GM12872 (cell line): ENCODE measurements at regions not wholly inside any gene's neighbourhood (a gene's known extent, or its start where the extent isn't known, plus 50 kb on each side); places are given as distances from the start of the nearest gene placed in this dataset.

Experiments
- CTCF ChIP-seq: IDR thresholded peaks from 3 replicates; pipeline ENCODE4 v1.5.1; 2011; ENCODE audit warnings: low read depth, mild to moderate bottlenecking, low read length, moderate library complexity; ENCODE audit not compliant: insufficient read depth

GRCh38 chr10:45154502-45154901 lies 153.8 kb downstream of the ZNF22 start:
- TF ChIP-seq CTCF = no peak

- no peak for TF ChIP-seq CTCF
These were observed 155.1 kb downstream of the ZNF22 start for GRCh38 chr10:45155784-45156183.

GRCh38 chr10:45160271-45160670 lies 155.1 kb downstream of the OR13A1 start:
- no peak for TF ChIP-seq CTCF

- no peak for TF ChIP-seq CTCF
These were observed 152.0 kb downstream of the OR13A1 start for GRCh38 chr10:45163315-45163975.

- TF ChIP-seq CTCF = no peak
These were observed 135.7 kb downstream of the OR13A1 start for GRCh38 chr10:45179691-45180090.

- no peak for TF ChIP-seq CTCF
These were observed 134.9 kb downstream of the OR13A1 start for GRCh38 chr10:45180507-45180906.

- no peak for TF ChIP-seq CTCF
These were observed 134.2 kb downstream of the OR13A1 start for GRCh38 chr10:45180946-45181875.
